GM12874 (cell line): ENCODE measurements at regions not wholly inside any gene's neighbourhood (a gene's known extent, or its start where the extent isn't known, plus 50 kb on each side); places are given as distances from the start of the nearest gene placed in this dataset.

Experiments used
- TF ChIP-seq, protein P1 (sequence below): IDR thresholded peaks from 2 replicates; pipeline ENCODE4 v1.5.1; 2011; ENCODE audit warnings: low read depth, mild to moderate bottlenecking, control low read depth, low read length, moderate library complexity; ENCODE audit not compliant: insufficient read depth

DNA sequence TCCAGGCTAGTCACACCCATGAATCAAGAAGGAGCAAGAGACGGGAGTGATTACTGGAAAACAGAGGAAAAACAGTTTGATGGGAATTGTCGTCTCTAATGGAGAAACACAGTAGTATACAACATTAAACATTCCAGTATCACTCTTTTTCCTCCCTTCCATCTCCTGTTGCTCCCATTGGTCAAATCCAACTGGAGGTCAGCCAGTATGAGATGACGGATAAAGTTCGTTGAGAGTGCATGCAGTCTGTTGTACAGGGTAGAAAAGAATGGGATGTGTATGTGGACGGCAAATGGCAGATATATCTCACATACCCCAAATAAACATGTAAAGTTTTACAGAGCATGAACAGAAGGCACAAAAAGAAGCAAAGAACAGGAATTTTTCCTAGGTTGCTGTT is 221.9 kb upstream of the TNP1 start:
- TF ChIP-seq, protein P1, sequence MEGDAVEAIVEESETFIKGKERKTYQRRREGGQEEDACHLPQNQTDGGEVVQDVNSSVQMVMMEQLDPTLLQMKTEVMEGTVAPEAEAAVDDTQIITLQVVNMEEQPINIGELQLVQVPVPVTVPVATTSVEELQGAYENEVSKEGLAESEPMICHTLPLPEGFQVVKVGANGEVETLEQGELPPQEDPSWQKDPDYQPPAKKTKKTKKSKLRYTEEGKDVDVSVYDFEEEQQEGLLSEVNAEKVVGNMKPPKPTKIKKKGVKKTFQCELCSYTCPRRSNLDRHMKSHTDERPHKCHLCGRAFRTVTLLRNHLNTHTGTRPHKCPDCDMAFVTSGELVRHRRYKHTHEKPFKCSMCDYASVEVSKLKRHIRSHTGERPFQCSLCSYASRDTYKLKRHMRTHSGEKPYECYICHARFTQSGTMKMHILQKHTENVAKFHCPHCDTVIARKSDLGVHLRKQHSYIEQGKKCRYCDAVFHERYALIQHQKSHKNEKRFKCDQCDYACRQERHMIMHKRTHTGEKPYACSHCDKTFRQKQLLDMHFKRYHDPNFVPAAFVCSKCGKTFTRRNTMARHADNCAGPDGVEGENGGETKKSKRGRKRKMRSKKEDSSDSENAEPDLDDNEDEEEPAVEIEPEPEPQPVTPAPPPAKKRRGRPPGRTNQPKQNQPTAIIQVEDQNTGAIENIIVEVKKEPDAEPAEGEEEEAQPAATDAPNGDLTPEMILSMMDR: no peak

DNA sequence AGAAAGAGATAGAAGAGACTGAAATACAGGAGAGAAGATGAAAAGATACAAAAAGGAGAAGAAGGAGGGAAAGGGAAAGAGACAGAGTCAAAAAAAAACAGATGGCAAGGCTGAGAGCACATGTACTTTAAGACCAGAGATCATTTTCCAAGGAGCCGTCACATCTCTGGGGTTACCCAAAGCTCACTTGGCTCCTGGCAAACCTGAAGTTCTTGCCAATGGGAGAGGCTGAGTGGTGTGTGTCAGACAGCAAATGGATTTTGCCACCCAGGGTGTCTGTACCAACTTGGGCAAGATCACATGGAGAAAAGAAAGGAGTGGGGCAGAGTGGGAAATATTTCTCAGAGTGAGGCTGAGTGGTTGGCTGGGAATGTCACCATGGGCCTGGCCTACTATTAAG is 219.3 kb upstream of the TNP1 start:
- TF ChIP-seq, protein P1: no peak

DNA sequence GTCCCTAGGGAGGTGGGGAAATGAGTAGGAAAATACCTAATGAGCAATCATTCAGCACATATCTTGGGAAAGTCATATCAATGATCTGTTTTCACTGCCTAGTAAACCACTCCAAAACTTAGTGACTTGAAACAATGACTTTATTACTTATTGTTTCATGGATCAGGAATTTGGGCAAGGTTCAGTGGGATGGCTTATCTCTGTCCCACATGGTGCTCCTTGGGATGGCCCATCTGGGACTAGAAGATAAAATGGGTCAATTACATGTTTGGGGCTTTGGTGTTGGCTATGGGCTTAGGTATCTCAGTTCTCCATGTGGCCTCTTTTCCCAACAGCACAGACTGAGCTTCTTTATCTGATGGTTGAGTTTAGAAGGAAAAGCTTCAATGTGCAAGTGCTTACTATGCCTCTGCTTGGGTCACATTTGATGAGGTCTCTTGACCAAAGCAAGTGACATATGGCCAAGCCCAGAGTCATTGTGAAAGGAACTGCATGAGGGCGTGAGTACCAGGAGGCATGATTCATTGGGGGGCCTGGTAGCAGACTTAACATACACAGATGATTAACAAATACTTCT is 218.1 kb upstream of the TNP1 start:
- TF ChIP-seq, protein P1: no peak

DNA sequence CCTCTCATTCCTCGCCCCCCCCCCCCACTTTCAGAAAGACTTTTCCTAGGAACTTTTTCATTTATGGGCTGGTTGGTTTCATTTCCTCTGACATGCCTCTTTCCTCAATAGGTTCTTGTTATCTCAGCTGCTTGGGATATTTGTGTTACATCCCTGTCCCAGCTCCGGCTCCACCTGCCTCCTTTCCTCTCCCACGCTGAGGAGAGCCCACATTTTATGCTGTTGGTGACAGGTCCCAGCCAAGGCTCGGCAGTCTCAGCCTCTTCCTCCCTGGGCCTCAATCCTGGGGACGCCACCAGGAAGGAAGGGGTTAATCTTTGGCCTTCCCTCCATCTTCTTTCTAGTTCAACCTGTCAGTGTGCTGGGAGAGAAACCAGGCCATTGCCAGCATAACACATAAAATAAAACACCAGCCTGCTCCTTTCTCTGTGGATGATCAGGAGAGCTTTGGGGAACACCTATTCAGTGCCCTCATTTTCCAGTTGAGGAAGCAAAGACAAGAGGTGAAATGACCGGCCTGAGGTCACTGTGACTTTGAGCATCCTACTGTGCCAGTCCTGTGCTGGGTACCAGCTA is 216.9 kb upstream of the TNP1 start:
- TF ChIP-seq, protein P1: no peak

DNA sequence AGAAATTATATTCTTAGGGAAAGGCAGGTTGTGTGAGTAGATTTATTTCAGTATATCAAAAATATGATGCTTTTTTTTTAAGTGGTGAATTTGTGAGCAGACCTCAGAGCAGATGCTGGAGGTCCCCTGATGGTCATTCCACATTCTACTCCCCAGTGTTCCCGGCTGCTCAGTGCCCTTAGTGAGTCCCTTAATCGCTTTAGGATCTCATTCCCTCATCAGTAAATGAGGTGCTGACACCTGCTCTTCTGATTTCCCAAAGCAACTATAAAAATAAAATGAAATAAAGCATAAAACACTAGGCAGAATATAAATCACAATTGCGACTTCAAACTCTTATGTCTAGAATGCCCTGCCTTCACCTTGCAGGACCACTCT is 216.2 kb upstream of the TNP1 start:
- TF ChIP-seq, protein P1: no peak

DNA sequence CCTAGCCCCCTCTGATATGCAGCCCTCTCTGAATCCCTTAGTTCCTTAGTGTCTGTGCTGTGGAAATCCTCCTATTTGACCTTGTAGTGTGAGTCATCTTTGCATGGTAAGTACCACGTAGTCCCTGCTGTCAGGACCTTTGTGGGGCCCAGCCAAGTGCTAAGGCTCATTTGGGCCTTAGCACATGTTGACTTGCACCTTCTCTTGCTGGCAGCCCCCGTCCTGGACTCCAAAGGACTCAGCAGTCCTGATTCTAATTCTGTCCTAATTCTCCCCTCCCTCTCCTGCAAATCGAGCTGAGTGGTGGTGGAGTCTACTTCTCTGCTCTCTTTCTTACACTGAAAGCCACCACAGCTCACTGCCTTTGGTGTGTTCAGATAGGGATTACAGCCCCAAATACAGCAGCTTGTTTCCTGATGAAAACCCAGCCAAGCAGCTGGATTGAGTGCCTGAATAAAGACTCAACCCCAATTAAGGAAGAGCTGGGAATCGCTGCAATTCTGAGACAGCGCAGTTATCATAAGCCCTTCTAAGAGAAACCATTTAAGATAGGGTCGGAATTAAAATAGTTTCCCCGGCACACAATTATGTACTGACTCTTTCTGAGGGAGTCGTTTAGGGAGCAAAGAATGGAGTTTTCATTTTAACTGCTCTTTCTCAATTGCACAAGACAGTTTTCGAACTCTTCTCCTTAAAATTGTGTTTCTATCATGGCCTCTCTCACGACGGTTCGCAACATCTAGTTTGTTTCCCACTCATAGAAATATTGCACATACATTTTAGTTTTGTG is 215.6 kb upstream of the TNP1 start:
- TF ChIP-seq, protein P1: no peak

DNA sequence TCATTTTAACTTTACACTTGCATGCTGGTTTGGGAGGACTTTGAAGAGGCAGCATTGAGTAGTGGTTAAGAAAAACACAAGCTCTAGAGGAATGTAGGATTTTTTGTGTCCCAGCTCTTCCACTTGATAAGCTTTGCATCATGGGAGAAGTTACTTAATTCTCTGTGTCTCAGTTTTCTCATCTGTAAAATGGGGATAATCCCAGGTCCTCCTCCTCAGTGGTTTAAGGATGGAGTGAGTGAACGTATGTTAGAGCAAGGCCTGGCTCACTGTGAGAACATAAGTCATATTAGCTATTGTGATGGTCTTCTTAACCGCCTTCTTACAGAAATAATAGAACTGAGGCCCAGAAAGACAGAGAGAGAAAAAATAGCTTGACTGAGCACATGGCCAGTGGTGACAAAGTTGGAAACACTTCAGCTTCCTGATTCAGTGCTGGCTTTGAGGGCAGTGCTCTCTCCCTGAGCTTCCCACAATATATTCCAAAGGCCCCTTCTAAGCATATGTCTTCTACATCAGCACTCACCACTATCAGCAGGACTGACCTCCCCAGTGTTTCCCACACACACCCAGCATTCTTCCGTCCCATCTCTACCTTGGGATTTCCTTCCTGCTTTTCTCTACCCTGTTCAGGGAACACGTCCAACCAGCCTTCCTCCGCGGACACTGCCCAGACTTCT is 214.9 kb upstream of the TNP1 start:
- TF ChIP-seq, protein P1: no peak
